ENCODE measurements at regions not wholly inside any gene's neighbourhood (a gene's known extent, or its start where the extent isn't known, plus 50 kb on each side); places are given as distances from the start of the nearest gene placed in this dataset.
A peak's percentile ranks its signal among the peaks of the same experiment; 100 is the strongest.

DNA sequence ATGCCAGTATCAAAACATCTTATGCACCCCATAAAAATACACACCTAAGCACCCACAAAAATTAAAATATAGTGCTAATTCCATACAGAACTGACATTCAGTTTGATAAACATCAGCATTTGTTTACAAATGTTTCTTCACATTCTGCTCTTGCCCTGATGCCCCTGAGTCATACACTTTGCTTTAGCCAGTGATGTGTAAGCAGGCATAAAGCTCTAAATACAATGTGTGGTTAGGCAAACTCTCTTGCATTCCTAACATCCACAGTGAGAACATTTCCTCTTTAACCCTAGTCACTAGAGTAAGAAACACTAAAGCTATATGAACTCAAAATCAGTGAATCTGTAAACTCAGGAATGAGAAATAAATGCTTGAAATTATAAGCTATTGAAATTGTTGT, 1060.7 kb downstream of the FAM181B start:
- TF ChIP-seq, protein P1, sequence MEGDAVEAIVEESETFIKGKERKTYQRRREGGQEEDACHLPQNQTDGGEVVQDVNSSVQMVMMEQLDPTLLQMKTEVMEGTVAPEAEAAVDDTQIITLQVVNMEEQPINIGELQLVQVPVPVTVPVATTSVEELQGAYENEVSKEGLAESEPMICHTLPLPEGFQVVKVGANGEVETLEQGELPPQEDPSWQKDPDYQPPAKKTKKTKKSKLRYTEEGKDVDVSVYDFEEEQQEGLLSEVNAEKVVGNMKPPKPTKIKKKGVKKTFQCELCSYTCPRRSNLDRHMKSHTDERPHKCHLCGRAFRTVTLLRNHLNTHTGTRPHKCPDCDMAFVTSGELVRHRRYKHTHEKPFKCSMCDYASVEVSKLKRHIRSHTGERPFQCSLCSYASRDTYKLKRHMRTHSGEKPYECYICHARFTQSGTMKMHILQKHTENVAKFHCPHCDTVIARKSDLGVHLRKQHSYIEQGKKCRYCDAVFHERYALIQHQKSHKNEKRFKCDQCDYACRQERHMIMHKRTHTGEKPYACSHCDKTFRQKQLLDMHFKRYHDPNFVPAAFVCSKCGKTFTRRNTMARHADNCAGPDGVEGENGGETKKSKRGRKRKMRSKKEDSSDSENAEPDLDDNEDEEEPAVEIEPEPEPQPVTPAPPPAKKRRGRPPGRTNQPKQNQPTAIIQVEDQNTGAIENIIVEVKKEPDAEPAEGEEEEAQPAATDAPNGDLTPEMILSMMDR (IDR thresholded peaks at IDR 0.05; ENCODE audit: low read depth, low read length) = no peak
- no peaks in the 10 kb centered on the region for H3K9me3 ChIP-seq (ENCODE audit: control insufficient read depth, insufficient read depth, low read length)
- peak; percentile 4 for DNase-seq (ENCODE audit: low read depth, low spot score)
- no peak overlapping the region for H3K27ac ChIP-seq (ENCODE audit: low read depth, low read length)
- H3K4me3 ChIP-seq (ENCODE audit: low read depth, low read length) = no peak overlapping the region
- CTCF ChIA-PET = no interaction called here
- H3K27me3 ChIP-seq (ENCODE audit: control insufficient read depth, insufficient read depth, low read length) = no peaks in the 10 kb centered on the region
- POLR2A ChIA-PET = no interaction called here

DNA sequence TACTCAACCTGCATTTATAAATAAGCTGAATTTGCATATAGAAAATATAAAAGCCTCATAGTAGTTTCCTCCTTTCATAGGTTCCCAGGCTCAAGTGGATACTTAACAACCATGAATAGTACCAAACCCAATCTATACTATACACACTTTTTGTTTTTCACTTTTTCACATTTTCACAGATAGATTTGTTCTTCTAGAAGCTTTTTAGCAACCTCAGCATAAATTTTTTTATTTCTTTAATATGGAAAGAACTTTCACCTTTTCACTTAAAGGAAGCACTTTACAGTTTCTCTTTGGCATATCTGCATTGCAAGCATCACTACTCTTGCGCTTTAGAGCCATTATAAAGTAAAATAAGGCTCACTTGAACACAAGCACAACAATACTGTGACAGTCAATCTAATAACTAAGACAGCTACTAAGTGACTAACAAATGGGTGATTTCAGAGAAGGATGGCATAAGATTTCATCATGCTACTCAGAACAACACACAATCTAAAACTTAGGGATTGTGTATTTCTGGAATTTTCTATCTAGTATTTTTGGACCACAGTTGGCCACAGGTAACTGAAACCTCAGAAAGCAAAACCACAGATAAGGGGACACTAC, 1063.6 kb downstream of the FAM181B start:
- DNase-seq (ENCODE audit: low read depth, low spot score) = no peak
- no peak overlapping the region for H3K4me3 ChIP-seq (ENCODE audit: low read depth, low read length)
- CTCF ChIA-PET = no interaction called here
- no peaks in the 10 kb centered on the region for H3K27me3 ChIP-seq (ENCODE audit: control insufficient read depth, insufficient read depth, low read length)
- no peaks in the 10 kb centered on the region for H3K9me3 ChIP-seq (ENCODE audit: control insufficient read depth, insufficient read depth, low read length)
- POLR2A ChIA-PET = no interaction called here
- TF ChIP-seq, protein P1 (IDR thresholded peaks at IDR 0.05; ENCODE audit: low read depth, low read length) = no peak
- H3K27ac ChIP-seq (ENCODE audit: low read depth, low read length) = no peak overlapping the region

DNA sequence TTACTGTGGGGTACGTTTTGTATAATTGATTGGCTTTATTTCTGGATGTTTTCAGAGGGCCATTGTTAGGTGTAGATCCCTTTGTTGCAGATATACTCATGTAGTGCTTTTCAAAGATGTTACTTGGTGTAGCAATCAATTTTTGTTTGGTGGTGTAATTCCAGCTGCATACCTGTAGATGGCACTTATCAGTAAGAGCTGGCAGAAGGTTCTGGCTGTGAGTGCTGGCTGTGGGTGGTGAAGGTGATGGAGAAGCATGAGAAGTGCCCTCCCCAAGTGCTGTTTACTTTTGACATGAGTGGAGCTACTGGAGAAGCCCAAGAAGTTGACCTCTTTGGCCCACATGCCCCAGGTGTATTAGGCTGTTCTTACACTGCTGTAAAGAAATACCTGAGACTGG, 1074.9 kb downstream of the FAM181B start:
- Histone ChIP-seq H3K27ac (ENCODE audit: low read depth, low read length) (no peak overlapping the region), H3K9me3 (ENCODE audit: control insufficient read depth, insufficient read depth, low read length) (no peaks in the 10 kb centered on the region), H3K4me3 (ENCODE audit: low read depth, low read length) (no peak overlapping the region), H3K27me3 (ENCODE audit: control insufficient read depth, insufficient read depth, low read length) (no peaks in the 10 kb centered on the region)
- ChIA-PET POLR2A (no interaction called here), CTCF (interaction anchor here (0.6 kb wide), 1 partner anchor 641 kb away, joined by 4 read pairs; no protein-coding TSS in a partner anchor)
- DNase-seq (ENCODE audit: low read depth, low spot score) = no peak
- TF ChIP-seq, protein P1 (IDR thresholded peaks at IDR 0.05; ENCODE audit: low read depth, low read length) = peak; percentile 63

DNA sequence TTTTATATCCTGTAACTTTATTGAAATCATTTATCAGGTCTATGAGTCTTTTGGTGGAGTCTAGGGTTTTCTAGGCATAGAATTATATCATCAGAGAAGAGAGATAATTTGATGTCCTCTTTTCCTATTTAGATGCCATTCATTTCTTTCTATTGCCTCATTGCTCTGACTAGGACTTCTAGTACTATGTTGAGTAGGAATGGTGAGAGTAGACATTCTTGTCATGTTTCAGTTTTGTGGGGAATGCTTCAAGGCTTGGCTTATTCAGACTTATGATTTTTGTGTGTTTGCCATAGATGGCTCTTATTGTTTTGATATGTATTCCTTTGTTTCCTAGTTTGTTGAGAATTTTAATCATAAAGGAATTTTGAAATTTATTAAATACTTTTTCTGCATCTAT, 1078.3 kb downstream of the FAM181B start:
- POLR2A ChIA-PET = no interaction called here
- no peak overlapping the region for H3K27ac ChIP-seq (ENCODE audit: low read depth, low read length)

DNA sequence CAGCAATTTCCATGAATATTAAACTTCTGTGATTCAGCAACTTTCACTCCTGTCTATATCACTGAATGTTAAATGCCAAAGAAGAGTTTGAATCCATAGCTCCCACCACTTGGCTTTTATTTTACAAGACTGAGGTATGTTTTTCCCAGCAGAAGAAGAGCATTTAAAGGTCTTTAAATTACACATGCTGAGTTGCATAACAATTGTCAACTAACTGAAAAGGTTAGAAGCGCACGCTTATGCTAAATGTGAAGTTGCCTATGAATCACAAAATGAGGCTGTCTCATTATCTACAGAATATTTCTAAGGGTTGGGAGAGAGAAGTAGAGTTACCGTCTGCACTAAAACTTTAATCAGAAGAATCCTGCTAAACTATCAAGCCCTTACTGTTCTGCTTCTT, 1086.3 kb downstream of the FAM181B start:
- H3K4me3 ChIP-seq (ENCODE audit: low read depth, low read length) = no peak overlapping the region
- no peak for DNase-seq (ENCODE audit: low read depth, low spot score)
- ChIA-PET CTCF (interaction anchor here (0.6 kb wide), 1 partner anchor 1030 kb away, joined by 3 read pairs; no protein-coding TSS in a partner anchor), POLR2A (no interaction called here)
- no peaks in the 10 kb centered on the region for H3K9me3 ChIP-seq (ENCODE audit: control insufficient read depth, insufficient read depth, low read length)
- H3K27me3 ChIP-seq (ENCODE audit: control insufficient read depth, insufficient read depth, low read length) = no peaks in the 10 kb centered on the region
- TF ChIP-seq, protein P1 (IDR thresholded peaks at IDR 0.05; ENCODE audit: low read depth, low read length) = no peak
- H3K27ac ChIP-seq (ENCODE audit: low read depth, low read length) = no peak overlapping the region

More for the DNA sequence above, 1078.3 kb downstream of the FAM181B start:
- H3K4me3 ChIP-seq (ENCODE audit: low read depth, low read length) = no peak overlapping the region
- CTCF ChIA-PET = no interaction called here
- TF ChIP-seq, protein P1 (IDR thresholded peaks at IDR 0.05; ENCODE audit: low read depth, low read length) = no peak
- H3K9me3 ChIP-seq (ENCODE audit: control insufficient read depth, insufficient read depth, low read length) = no peaks in the 10 kb centered on the region
- DNase-seq (ENCODE audit: low read depth, low spot score) = no peak
- H3K27me3 ChIP-seq (ENCODE audit: control insufficient read depth, insufficient read depth, low read length) = no peaks in the 10 kb centered on the region
